IMR-90 (cell line): ENCODE measurements at regions not wholly inside any gene's neighbourhood (a gene's known extent, or its start where the extent isn't known, plus 50 kb on each side); places are given as distances from the start of the nearest gene placed in this dataset.

ENCODE experiments used
- ATAC-seq: fragments of 200-7000 bp; cut with Tn5 transposase; 2 replicates; pipeline ENCODE4 v1.9.1; 2020; ENCODE audit warnings: low read depth, mild to moderate bottlenecking, moderate library complexity
- BruUV-seq: library from RNA; stranded (reverse); fragments of 400-500 nt; replicated peaks from 2 replicates; lab custom pipeline; 2021; lab: Mats Ljungman, UMichigan
- CTCF ChIA-PET: fragments of 300-600 bp; formaldehyde crosslinking; extraction: SDS; loops from one replicate; lab custom pipeline; 2021; ENCODE audit warnings: antibody characterized with exemption; lab: Yijun Ruan, JAX
- POLR2A ChIA-PET: fragments of 300-600 bp; sonication (Branson Sonifier 250); formaldehyde crosslinking; loops from one replicate; lab custom pipeline; 2022; ENCODE audit warnings: antibody characterized with exemption; ENCODE audit not compliant: unreplicated experiment; lab: Charles Lee
- DNase-seq: peaks from one replicate; pipeline ENCODE4 v3.0.0; 2013
- H2AFZ ChIP-seq: replicated peaks from 2 replicates; pipeline ENCODE3; 2013; ENCODE audit warnings: low read length, mild to moderate bottlenecking; ENCODE audit not compliant: poor library complexity
- H2AK5ac ChIP-seq: 2 replicates; pipeline ENCODE4 v1.6.1; 2013; ENCODE audit warnings: low read depth, low read length, inconsistent platforms
- H2AK9ac ChIP-seq: replicated peaks from 2 replicates; pipeline ENCODE3; 2013; ENCODE audit warnings: mild to moderate bottlenecking, low read depth, low read length, moderate library complexity; ENCODE audit not compliant: poor library complexity
- H2BK120ac ChIP-seq: 2 replicates; pipeline ENCODE4 v1.6.1; 2013; ENCODE audit warnings: low read depth, low read length, inconsistent platforms
- H2BK15ac ChIP-seq: 3 replicates; pipeline ENCODE4 v1.6.1; 2013; ENCODE audit warnings: low read depth, low read length, inconsistent platforms
- H2BK20ac ChIP-seq: 2 replicates; pipeline ENCODE4 v1.6.1; 2013; ENCODE audit warnings: low read depth, mild to moderate bottlenecking, inconsistent platforms, low read length, moderate library complexity
- H2BK5ac ChIP-seq: 2 replicates; pipeline ENCODE4 v1.6.1; 2013; ENCODE audit warnings: mild to moderate bottlenecking, low read depth, low read length, inconsistent platforms; ENCODE audit not compliant: poor library complexity, severe bottlenecking
- H3K14ac ChIP-seq: replicated peaks from 2 replicates; pipeline ENCODE4 v1.6.1; 2013; ENCODE audit warnings: low read depth, low read length, inconsistent platforms
- H3K18ac ChIP-seq: 2 replicates; pipeline ENCODE4 v1.6.1; 2013; ENCODE audit warnings: low read depth, low read length, control low read depth
- H3K23ac ChIP-seq: 2 replicates; pipeline ENCODE4 v1.6.1; 2013; ENCODE audit warnings: low read depth, low read length, inconsistent platforms
- H3K27ac ChIP-seq: 2 replicates; pipeline ENCODE4 v1.5.1; 2013; ENCODE audit warnings: mild to moderate bottlenecking, control low read depth, low read length; ENCODE audit not compliant: insufficient read depth
- H3K27me3 ChIP-seq: 2 replicates; pipeline ENCODE4 v1.6.1; 2013; ENCODE audit warnings: low read length; ENCODE audit not compliant: control insufficient read depth, insufficient read depth
- H3K36me3 ChIP-seq: 2 replicates; pipeline ENCODE4 v1.6.1; 2013; ENCODE audit warnings: low read length, mixed read lengths; ENCODE audit not compliant: control insufficient read depth, insufficient read depth
- H3K4ac ChIP-seq: 2 replicates; pipeline ENCODE4 v1.6.1; 2013; ENCODE audit warnings: low read depth, low read length, inconsistent platforms
- H3K4me1 ChIP-seq: 2 replicates; pipeline ENCODE4 v1.6.1; 2013; ENCODE audit warnings: low read length, mixed read lengths; ENCODE audit not compliant: control insufficient read depth, insufficient read depth
- H3K4me2 ChIP-seq: 2 replicates; pipeline ENCODE4 v1.6.1; 2013; ENCODE audit warnings: low read depth, mild to moderate bottlenecking, control low read depth, low read length, moderate library complexity
- H3K4me3 ChIP-seq: 2 replicates; pipeline ENCODE4 v1.5.1; 2013; ENCODE audit warnings: low read depth, mild to moderate bottlenecking, control low read depth, low read length, moderate library complexity; ENCODE audit not compliant: insufficient read depth
- H3K56ac ChIP-seq: 2 replicates; pipeline ENCODE4 v1.6.1; 2013; ENCODE audit warnings: low read length, inconsistent platforms; ENCODE audit not compliant: insufficient read depth; ENCODE audit errors: extremely low read depth
- H3K79me1 ChIP-seq, 2 experiments: 2 replicates each; pipeline ENCODE4 v1.6.1; 2013; ENCODE audit warnings: low read length in 2 of 2, inconsistent platforms in 1 of 2, low read depth in 1 of 2
- H3K9ac ChIP-seq: 2 replicates; pipeline ENCODE4 v1.6.1; 2013; ENCODE audit warnings: low read depth, low read length, control low read depth
- H3K9me1 ChIP-seq: 2 replicates; pipeline ENCODE4 v1.6.1; 2013; ENCODE audit warnings: low read length, inconsistent platforms; ENCODE audit not compliant: insufficient read depth
- H3K9me3 ChIP-seq: 2 replicates; pipeline ENCODE4 v1.6.1; 2013; ENCODE audit warnings: low read length; ENCODE audit not compliant: control insufficient read depth, insufficient read depth
- H4K20me1 ChIP-seq: 2 replicates; pipeline ENCODE4 v1.6.1; 2013; ENCODE audit warnings: low read length, inconsistent platforms; ENCODE audit not compliant: insufficient read depth
- H4K5ac ChIP-seq: 2 replicates; pipeline ENCODE4 v1.6.1; 2013; ENCODE audit warnings: mild to moderate bottlenecking, low read depth, low read length, control low read depth
- H4K8ac ChIP-seq, 2 experiments: 2 replicates each; pipeline ENCODE4 v1.6.1; 2013; ENCODE audit warnings: low read depth in 2 of 2, low read length in 2 of 2, control low read depth in 1 of 2, inconsistent platforms in 1 of 2
- H4K91ac ChIP-seq: 2 replicates; pipeline ENCODE4 v1.6.1; 2013; ENCODE audit warnings: low read depth, low read length, inconsistent platforms; ENCODE audit not compliant: insufficient read depth
- CEBPB ChIP-seq: IDR thresholded peaks from 2 replicates; pipeline ENCODE4 v1.6.1; 2012; ENCODE audit warnings: low read depth, low read length, improper control_type of control experiment
- CHD1 ChIP-seq: IDR thresholded peaks from 2 replicates; pipeline ENCODE4 v1.6.1; 2012; ENCODE audit warnings: low read depth, low read length, improper control_type of control experiment
- CTCF ChIP-seq: conservative IDR thresholded peaks from 2 replicates; pipeline ENCODE4 v1.5.1; 2012; ENCODE audit warnings: mild to moderate bottlenecking, low read depth, low read length, improper control_type of control experiment
- MAZ ChIP-seq: IDR thresholded peaks from 2 replicates; pipeline ENCODE4 v1.6.1; 2012; ENCODE audit warnings: low read depth, mild to moderate bottlenecking, low read length, improper control_type of control experiment, moderate library complexity, borderline replicate concordance
- NFE2L2 ChIP-seq: fragments of 150-350 bp; IDR thresholded peaks from 2 replicates; pipeline ENCODE4 v1.6.1; 2016; ENCODE audit warnings: low read depth, mild to moderate bottlenecking, low read length
- POLR2A ChIP-seq: IDR thresholded peaks from 2 replicates; pipeline ENCODE4 v1.6.1; 2012; ENCODE audit warnings: mild to moderate bottlenecking, low read depth, low read length
- RAD21 ChIP-seq: IDR thresholded peaks from 2 replicates; pipeline ENCODE4 v1.6.1; 2012; ENCODE audit warnings: low read length, improper control_type of control experiment
- RFX5 ChIP-seq: IDR thresholded peaks from 2 replicates; pipeline ENCODE4 v1.8.0; 2012; ENCODE audit warnings: low read depth, mild to moderate bottlenecking, low read length, moderate library complexity
- WGBS, 2 experiments: methylation state at CpG; one replicate each; pipeline versions ENCODE4 v1.1.5 to v1.1.7; 2013; ENCODE audit warnings: missing lambda C conversion rate in 2 of 2; ENCODE audit not compliant: insufficient read length in 1 of 2; ENCODE audit errors: extremely low coverage in 2 of 2; 5-methylcytosine and 5-hydroxymethylcytosine counted together
- dilution Hi-C: fragments of 300-500 bp; cut with HindIII; formaldehyde crosslinking; loops from one replicate; pipeline ENCODE4 v1.14.3; 2018; ENCODE audit warnings: low sequenced_read_pairs; ENCODE audit not compliant: unreplicated experiment
- in situ Hi-C: fragments of 300-500 bp; cut with MboI; formaldehyde crosslinking; loops from 3 replicates; pipeline ENCODE4 v1.14.3; 2019; ENCODE audit warnings: low sequenced_read_pairs, inconsistent platforms, mixed read lengths
- intact Hi-C: fragments of 100-400 bp; cut with micrococcal nuclease; formaldehyde crosslinking; loops from 2 replicates; pipeline ENCODE4 v1.10.0; 2022

GRCh38 chr21:36551321-36551720 is 71.4 kb upstream of the CLDN14 start:
- Histone ChIP-seq H3K56ac (no peak overlapping the region), H2BK15ac (no peak overlapping the region), H4K91ac (peak overlapping the region; percentile 53), H3K4me2 (peak overlapping the region; percentile 21), H4K5ac (no peak overlapping the region), H3K79me1 (no peaks in the 10 kb centered on the region), H2AFZ (peak overlapping the region; percentile 6), H2AK5ac (peak overlapping the region; percentile 2; the same call in 1 of the 2 replicates), H2AK9ac (no peak overlapping the region), H2BK20ac (peak overlapping the region; percentile 26; the same call in 1 of the 2 replicates), H3K23ac (no peak overlapping the region), H4K8ac (peak overlapping the region in 1 of 2 experiments; percentile 15; a peak in 2 of 4 replicates), H3K9me3 (no peaks in the 10 kb centered on the region), H3K18ac (peak overlapping the region; percentile 22; the same call in 1 of the 2 replicates), H3K27me3 (peaks cover 42% of the 10 kb centered on the region), H3K4ac (peak overlapping the region; percentile 43; the same call in 1 of the 2 replicates), H3K4me1 (peaks cover 14% of the 10 kb centered on the region), H4K20me1 (no peaks in the 10 kb centered on the region), H3K27ac (no peak overlapping the region), H3K4me3 (no peak overlapping the region), H3K14ac (no peak overlapping the region), H3K9me1 (peaks cover 7% of the 10 kb centered on the region; the same call in 1 of the 2 replicates), H3K36me3 (no peaks in the 10 kb centered on the region), H2BK120ac (no peak overlapping the region), H2BK5ac (peak overlapping the region; percentile 10), H3K9ac (no peak overlapping the region)
- in situ Hi-C loops: no loop called here
- dilution Hi-C loops: no loop called here
- ATAC-seq: peak; percentile 24; the same call in 1 of the 2 replicates
- ChIA-PET CTCF (no interaction called here), POLR2A (no interaction called here)
- BruUV-seq: no TSS peak
- no peak for DNase-seq
- intact Hi-C loops: no loop called here
- TF ChIP-seq CTCF (no peak), RAD21 (no peak), RFX5 (no peak), NFE2L2 (no peak), MAZ (no peak), POLR2A (no peak), CHD1 (no peak), CEBPB (no peak)
- no CpG with 5 or more reads among the region's 4 CpGs for WGBS, 2 experiments
